Skin of body (tissue), 1 donor: ENCODE measurements at regions not wholly inside any gene's neighbourhood (a gene's known extent, or its start where the extent isn't known, plus 50 kb on each side); places are given as distances from the start of the nearest gene placed in this dataset.

ENCODE experiments used
- DNase-seq: peaks from one replicate; lab custom pipeline; 2025; lab: John Stamatoyannopoulos, UW

DNA sequence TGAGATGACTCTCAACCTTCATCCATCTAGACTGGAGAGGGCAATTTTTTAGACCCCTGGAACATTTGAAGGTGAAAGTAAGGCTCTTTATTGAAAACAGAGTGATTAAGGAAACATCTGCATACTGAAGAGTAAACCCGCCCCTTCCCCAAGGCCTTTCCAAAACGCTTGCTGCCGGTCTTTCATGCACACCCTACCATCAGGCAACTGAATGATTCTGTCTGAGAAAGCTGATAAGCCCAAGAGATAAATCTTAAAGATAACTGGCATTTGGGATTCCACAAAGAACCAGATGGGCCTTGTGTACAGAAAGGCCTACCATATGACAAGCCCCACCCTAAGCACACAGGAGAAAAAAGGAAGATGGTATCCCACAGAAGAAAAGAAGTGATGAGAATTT is 54.4 kb upstream of the PIK3R1 start:
- no peak for DNase-seq

DNA sequence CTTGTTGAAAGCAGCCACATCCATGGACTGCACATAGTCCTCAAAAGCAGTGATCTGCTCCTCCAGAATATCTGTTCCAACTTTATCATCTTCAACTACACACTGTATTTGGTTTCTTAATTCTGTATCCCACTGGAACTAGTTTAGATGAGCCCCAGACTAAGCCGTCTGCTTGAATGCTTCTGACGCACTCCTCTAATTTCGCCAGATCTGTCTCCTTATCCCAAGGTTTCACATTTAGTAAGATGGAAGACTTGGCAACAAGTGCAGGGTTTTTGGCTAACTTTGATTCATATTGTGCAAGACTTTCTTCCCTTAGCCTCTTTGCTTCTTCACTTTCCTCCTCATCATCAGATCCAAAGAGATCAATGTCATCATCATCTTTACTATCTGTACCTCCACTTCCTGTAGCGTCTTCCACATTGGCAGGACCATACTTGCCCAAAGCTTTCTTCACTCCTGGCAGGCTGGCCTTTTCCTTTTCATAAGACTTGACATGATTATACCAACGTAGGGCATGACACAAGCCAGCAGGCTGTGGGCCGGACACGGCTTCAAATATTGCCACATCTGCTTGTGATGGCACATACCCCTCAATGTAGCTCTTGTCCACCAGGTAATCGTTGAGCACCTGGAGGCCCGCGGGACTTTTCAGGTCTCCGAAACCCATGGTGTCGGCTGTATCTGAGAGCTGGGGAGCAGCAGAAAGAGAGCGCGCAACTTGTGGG is 56.2 kb upstream of the PIK3R1 start:
- no peak for DNase-seq

DNA sequence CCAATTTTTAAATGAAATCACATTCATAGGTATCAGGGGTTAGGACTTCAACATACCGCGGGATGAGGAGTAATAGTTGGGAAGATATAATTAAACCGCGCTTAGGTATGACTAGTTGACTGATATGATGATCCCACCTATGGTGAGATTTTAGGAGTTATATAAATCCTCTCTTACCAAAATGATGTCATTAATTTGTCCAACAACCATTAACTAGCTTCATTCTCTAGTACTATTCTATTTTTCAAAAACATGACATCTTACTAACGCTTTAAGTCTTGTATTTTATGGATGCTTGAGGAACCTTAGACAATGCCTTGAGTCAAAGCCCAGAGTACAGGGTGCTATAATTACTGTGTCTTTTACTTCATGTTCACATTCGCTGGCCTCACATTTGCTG is 59.6 kb upstream of the PIK3R1 start:
- DNase-seq = no peak

DNA sequence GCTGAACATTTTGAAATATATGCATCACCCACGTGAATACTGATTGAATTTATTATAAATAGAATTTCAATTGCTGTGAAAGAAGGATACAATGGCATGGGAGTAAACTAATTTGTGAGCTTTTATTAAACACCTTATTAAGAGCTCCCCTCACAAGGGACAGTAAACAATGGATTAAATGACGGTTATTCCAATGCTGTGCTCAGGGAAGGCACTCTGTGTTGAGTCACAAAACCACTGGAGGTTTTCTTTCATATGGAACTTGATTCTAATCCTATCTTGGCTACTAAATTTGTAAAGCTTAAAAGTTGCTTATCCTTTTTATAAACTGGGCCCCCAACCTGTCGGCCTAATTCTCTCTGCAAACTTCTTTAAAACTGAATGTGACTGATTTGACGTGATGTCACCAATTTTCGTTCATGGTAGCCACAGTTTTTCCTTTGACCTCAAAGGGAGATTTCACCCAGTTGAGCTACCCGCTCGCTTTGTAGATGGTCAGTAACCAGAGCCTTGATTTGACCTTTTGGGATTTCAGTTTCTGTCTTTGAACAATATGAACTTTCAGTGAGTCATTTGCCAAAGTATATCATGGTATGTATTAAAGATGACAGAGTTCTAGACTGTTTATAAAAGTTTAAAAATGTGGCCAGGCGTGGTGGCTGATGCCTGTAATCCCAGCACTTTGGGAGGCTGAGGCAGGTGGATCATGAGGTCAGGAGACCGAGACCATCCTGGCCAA is 61.3 kb upstream of the PIK3R1 start:
- no peak for DNase-seq

- no peak for DNase-seq
These were observed 63.7 kb upstream of the PIK3R1 start for GRCh38 chr5:68151812-68152211.

- no peak for DNase-seq
These were observed 66.4 kb upstream of the PIK3R1 start for GRCh38 chr5:68149189-68149588.

GRCh38 chr5:68148096-68148495 is 67.5 kb upstream of the PIK3R1 start:
- no peak for DNase-seq

GRCh38 chr5:68147659-68148058 is 67.9 kb upstream of the PIK3R1 start:
- no peak for DNase-seq

- no peak for DNase-seq
These were observed 74.1 kb upstream of the PIK3R1 start for GRCh38 chr5:68141494-68141893.

DNA sequence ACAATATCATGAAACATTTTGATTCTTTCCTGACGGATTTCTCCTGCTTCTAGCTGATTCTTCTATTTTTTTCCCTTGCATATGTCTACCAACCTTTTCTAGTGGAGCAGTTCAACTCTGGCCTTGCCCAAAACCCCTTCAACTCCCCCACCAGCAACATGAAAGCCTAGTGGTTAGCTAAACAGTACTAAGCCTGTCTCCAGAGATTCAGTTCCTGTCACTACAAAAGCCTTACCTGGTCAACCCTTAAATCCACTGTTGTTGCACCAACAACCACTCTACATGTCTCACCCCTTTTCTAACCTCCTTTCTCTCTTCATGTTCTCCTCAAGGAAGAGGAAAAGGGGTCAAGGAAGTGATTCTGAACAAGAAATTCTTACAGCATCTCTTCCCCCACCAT is 74.8 kb upstream of the PIK3R1 start:
- no peak for DNase-seq

DNA sequence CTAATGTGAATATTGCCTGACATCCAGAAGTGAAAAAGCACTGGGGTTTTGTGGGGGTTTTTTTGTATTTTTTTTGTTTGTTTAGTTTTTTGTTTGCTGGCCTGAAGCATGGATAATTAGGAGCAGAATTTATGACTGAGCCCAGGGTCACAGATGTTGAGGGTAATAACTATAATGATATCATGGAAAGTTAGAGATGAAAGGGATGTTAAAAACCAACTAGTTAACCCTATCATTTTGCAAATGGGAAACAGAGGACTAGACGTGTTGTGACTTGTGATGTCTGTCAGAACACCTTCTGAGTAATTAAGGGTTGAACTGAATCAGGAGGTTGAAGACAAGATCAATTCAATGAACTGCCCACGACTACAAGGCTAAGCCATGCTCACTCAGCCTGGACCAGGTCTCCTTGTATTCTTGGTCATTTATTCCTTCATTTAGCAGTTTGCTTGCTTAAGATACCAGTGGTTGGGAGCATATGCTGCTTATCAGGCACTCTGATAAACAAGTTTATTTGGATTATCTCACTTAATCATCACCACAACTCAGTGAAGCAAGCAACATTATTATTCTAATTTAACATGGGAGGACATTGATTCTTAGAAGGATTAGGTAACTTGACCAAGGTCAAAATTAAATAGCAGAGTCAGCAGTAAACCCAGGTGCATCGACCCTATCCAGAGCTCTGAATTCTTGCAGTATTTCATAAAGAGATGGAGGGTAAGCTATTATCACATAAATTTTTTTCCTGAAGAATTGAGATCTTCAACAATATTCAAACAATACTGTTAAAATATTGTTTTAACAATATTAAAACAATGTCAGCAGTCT is 75.7 kb upstream of the PIK3R1 start:
- DNase-seq = no peak

GRCh38 chr5:68137511-68138140 is 77.9 kb upstream of the PIK3R1 start:
- DNase-seq = peak; percentile 85

DNA sequence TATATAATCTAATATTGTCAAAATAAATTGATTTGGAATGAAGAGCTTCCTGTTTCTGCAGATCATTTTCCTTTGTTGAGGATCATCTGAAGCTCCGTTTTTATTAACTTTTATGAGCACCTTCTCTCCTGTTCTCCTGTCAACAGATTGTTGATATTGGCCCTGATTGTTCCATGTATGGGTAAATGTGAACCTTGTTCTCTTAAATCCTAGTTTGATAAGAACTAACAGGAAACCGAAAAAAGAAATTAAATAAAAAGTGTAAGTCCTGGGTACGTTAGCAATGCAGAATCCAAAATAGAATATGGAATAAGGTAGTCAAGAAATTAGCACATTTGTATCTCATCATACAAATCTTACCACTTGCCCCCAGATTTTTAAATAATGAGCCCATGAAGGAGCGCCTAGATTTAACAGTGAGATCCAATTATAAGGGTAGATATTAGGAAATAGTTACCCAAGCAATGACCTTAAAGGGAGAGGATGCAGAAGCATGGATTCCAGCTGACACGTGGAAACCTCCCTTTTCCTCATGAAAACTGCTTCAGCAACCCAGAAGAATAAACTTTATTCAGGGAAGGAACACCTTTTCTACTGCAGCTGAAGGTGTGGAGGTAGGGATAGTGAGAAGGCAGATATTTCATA is 80.8 kb upstream of the PIK3R1 start:
- DNase-seq = no peak

GRCh38 chr5:68134033-68134668 is 81.4 kb upstream of the PIK3R1 start:
- DNase-seq = no peak

DNA sequence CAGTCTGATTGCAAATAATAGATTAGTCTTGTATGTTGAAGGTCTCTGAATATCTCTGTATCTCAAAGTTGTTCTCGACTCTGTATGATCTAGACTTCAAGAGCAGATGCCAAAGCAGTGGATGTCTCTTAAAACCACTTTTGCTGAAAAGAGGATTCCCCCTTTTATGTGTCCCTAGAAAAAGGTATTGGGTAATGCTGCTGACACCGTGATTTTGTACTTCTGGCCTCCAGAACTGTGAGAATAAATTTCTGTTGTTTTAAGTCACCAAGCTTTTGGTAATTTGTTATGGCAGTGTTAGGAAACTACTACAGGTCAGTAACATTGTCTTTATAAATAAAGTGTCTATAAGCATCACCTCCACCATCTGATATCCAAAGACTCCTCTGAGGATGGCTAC is 85.3 kb upstream of the PIK3R1 start:
- DNase-seq = no peak

DNA sequence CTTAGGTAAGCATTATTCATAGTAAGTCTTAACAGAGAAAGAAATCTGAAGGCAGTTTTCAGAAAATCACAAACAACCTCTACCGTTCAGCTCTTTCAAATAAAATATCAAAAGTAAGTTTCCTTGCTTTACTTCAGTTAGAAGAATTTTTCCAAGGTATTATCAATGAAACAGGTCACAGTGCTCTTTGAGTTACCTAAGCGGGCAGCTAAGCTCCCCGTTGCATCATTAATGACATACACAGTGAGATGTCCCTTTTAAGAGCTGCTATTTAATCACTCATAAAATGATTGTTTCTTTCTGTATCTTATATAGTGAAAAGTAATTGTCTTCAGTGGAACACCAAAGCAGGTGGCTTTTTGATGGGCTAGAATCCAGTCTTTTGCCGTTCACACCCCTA is 86.2 kb upstream of the PIK3R1 start:
- DNase-seq = no peak

GRCh38 chr5:68126886-68127285 is 88.7 kb upstream of the PIK3R1 start:
- DNase-seq = no peak

- DNase-seq = no peak
These were observed 92.9 kb upstream of the PIK3R1 start for GRCh38 chr5:68122439-68123328.

- no peak for DNase-seq
These were observed 98.6 kb upstream of the PIK3R1 start for GRCh38 chr5:68116868-68117411.
